ENCODE measurements at regions not wholly inside any gene's neighbourhood (a gene's known extent, or its start where the extent isn't known, plus 50 kb on each side); places are given as distances from the start of the nearest gene placed in this dataset.

- H3K4me3 Mint-ChIP-seq (ENCODE audit: unreplicated experiment) = no peak overlapping the region
- DNase-seq = no peak
- no peaks in the 10 kb centered on the region for H3K36me3 Mint-ChIP-seq (ENCODE audit: unreplicated experiment)
- H3K4me1 Mint-ChIP-seq (ENCODE audit: low read depth, unreplicated experiment) = peaks cover 4% of the 10 kb centered on the region
- H3K9me3 Mint-ChIP-seq (ENCODE audit: unreplicated experiment) = no peaks in the 10 kb centered on the region
- H3K27ac Mint-ChIP-seq (ENCODE audit: unreplicated experiment) = no peak overlapping the region
- peaks cover 2% of the 10 kb centered on the region for H3K27me3 Mint-ChIP-seq (ENCODE audit: unreplicated experiment)
- no peak for TF ChIP-seq CTCF (IDR thresholded peaks at IDR 0.05; ENCODE audit: partially characterized antibody, unreplicated experiment)
Observed at GRCh38 chr4:130628531-130628930, 1532.6 kb downstream of the C4orf33 start.

- DNase-seq = no peak
- Mint-ChIP-seq H3K4me1 (ENCODE audit: low read depth, unreplicated experiment) (peaks cover 8% of the 10 kb centered on the region), H3K36me3 (ENCODE audit: unreplicated experiment) (no peaks in the 10 kb centered on the region), H3K9me3 (ENCODE audit: unreplicated experiment) (no peaks in the 10 kb centered on the region), H3K27ac (ENCODE audit: unreplicated experiment) (no peak overlapping the region), H3K27me3 (ENCODE audit: unreplicated experiment) (peaks cover 4% of the 10 kb centered on the region), H3K4me3 (ENCODE audit: unreplicated experiment) (no peak overlapping the region)
- no peak for TF ChIP-seq CTCF (IDR thresholded peaks at IDR 0.05; ENCODE audit: partially characterized antibody, unreplicated experiment)
Observed at GRCh38 chr4:130632731-130633604, 1537.0 kb downstream of the C4orf33 start.

GRCh38 chr4:130636486-130636885, 1540.5 kb downstream of the C4orf33 start:
- no peak for DNase-seq
- H3K27me3 Mint-ChIP-seq (ENCODE audit: unreplicated experiment) = peaks cover 4% of the 10 kb centered on the region
- no peak overlapping the region for H3K4me3 Mint-ChIP-seq (ENCODE audit: unreplicated experiment)
- H3K4me1 Mint-ChIP-seq (ENCODE audit: low read depth, unreplicated experiment) = peaks cover 7% of the 10 kb centered on the region
- peaks cover 3% of the 10 kb centered on the region for H3K9me3 Mint-ChIP-seq (ENCODE audit: unreplicated experiment)
- TF ChIP-seq CTCF (IDR thresholded peaks at IDR 0.05; ENCODE audit: partially characterized antibody, unreplicated experiment) = no peak
- H3K36me3 Mint-ChIP-seq (ENCODE audit: unreplicated experiment) = no peaks in the 10 kb centered on the region
- H3K27ac Mint-ChIP-seq (ENCODE audit: unreplicated experiment) = peak overlapping the region; percentile 78

- Mint-ChIP-seq H3K9me3 (ENCODE audit: unreplicated experiment) (peaks cover 3% of the 10 kb centered on the region), H3K27me3 (ENCODE audit: unreplicated experiment) (peaks cover 2% of the 10 kb centered on the region), H3K36me3 (ENCODE audit: unreplicated experiment) (no peaks in the 10 kb centered on the region), H3K4me3 (ENCODE audit: unreplicated experiment) (no peak overlapping the region), H3K4me1 (ENCODE audit: low read depth, unreplicated experiment) (peaks cover 7% of the 10 kb centered on the region), H3K27ac (ENCODE audit: unreplicated experiment) (no peak overlapping the region)
- no peak for DNase-seq
- TF ChIP-seq CTCF (IDR thresholded peaks at IDR 0.05; ENCODE audit: partially characterized antibody, unreplicated experiment) = no peak
Observed at GRCh38 chr4:130640592-130640991, 1544.6 kb downstream of the C4orf33 start.

- no peak for DNase-seq
- TF ChIP-seq CTCF (IDR thresholded peaks at IDR 0.05; ENCODE audit: partially characterized antibody, unreplicated experiment) = no peak
- H3K36me3 Mint-ChIP-seq (ENCODE audit: unreplicated experiment) = no peaks in the 10 kb centered on the region
- H3K4me1 Mint-ChIP-seq (ENCODE audit: low read depth, unreplicated experiment) = no peaks in the 10 kb centered on the region
- no peaks in the 10 kb centered on the region for H3K27me3 Mint-ChIP-seq (ENCODE audit: unreplicated experiment)
- no peak overlapping the region for H3K27ac Mint-ChIP-seq (ENCODE audit: unreplicated experiment)
- no peaks in the 10 kb centered on the region for H3K9me3 Mint-ChIP-seq (ENCODE audit: unreplicated experiment)
- H3K4me3 Mint-ChIP-seq (ENCODE audit: unreplicated experiment) = no peak overlapping the region
Observed at GRCh38 chr4:130646886-130647285, 1550.9 kb downstream of the C4orf33 start.

Data from glutamatergic neuron (in vitro differentiated cells).